Loucy (cell line): ENCODE measurements at regions not wholly inside any gene's neighbourhood (a gene's known extent, or its start where the extent isn't known, plus 50 kb on each side); places are given as distances from the start of the nearest gene placed in this dataset.

ENCODE experiments used
- CTCF ChIP-seq: fragments of 200-600 bp; sonication (generic); conservative IDR thresholded peaks from 2 replicates; pipeline ENCODE4 v1.5.1; 2014; ENCODE audit warnings: mild to moderate bottlenecking, antibody characterized with exemption, low read length
- EZH2phosphoT487 ChIP-seq: fragments of 200-600 bp; IDR thresholded peaks from 2 replicates; pipeline ENCODE4 v1.6.1; 2018; ENCODE audit warnings: antibody characterized with exemption, mild to moderate bottlenecking, moderate library complexity, borderline replicate concordance

GRCh38 chr15:99819981-99820718 lies 86.9 kb upstream of the LYSMD4 start:
- TF ChIP-seq CTCF, result no peak
- TF ChIP-seq EZH2phosphoT487, result no peak
